WERI-Rb-1 (cell line): ENCODE measurements at regions not wholly inside any gene's neighbourhood (a gene's known extent, or its start where the extent isn't known, plus 50 kb on each side); places are given as distances from the start of the nearest gene placed in this dataset.

ENCODE experiments used
- DNase-seq: peaks from one replicate; pipeline ENCODE4 v3.0.0-alpha.2; 2020
- H3K27ac ChIP-seq: fragments of 250-450 bp; sonication (Bioruptor Pico); 2 replicates; pipeline ENCODE4 v1.5.1; 2020; ENCODE audit warnings: mild to moderate bottlenecking, moderate library complexity
- H3K27me3 ChIP-seq: fragments of 250-450 bp; sonication (Bioruptor Pico); 2 replicates; pipeline ENCODE4 v1.5.1; 2021; ENCODE audit warnings: mild to moderate bottlenecking, low read depth, moderate library complexity; ENCODE audit not compliant: insufficient read depth, severe bottlenecking
- H3K36me3 ChIP-seq: fragments of 250-450 bp; sonication (Bioruptor Pico); 2 replicates; pipeline ENCODE4 v1.5.1; 2020; ENCODE audit warnings: mild to moderate bottlenecking, moderate library complexity
- H3K4me3 ChIP-seq: 2 replicates; pipeline ENCODE4 v1.5.1; 2011; ENCODE audit warnings: low read depth, mild to moderate bottlenecking, control low read depth, low read length
- H3K9me3 ChIP-seq: fragments of 250-450 bp; sonication (Bioruptor Pico); 2 replicates; pipeline ENCODE4 v1.5.1; 2021; ENCODE audit warnings: mild to moderate bottlenecking, moderate library complexity; ENCODE audit not compliant: severe bottlenecking
- TF ChIP-seq, protein P1 (sequence below): IDR thresholded peaks from 2 replicates; pipeline ENCODE4 v1.5.1; 2011; ENCODE audit warnings: low read depth, mild to moderate bottlenecking, control low read depth, inconsistent platforms, low read length

DNA sequence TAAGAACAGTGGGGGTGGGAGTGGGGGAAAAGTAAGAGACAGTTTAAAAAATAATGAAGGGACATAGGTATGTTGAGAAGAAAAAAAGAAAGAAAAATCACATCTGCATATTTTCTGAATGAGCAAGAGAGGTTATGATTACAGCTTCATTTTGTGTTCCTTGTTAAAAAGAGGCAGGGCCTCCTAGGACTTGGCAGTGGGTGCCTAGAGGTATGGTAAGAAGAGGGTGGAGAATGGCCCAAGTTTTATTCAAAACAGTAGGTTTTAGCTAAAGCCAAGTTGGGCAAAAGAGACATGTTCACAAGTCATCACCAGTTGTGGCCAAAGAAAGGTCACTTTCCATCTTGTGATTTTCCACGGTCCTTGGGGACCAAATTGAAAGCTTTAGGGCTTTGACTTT, 643.4 kb downstream of the CCDC171 start:
- Histone ChIP-seq H3K9me3 (no peaks in the 10 kb centered on the region), H3K4me3 (no peak overlapping the region), H3K27me3 (no peaks in the 10 kb centered on the region), H3K27ac (no peak overlapping the region), H3K36me3 (no peaks in the 10 kb centered on the region)
- DNase-seq, result no peak
- TF ChIP-seq, protein P1, sequence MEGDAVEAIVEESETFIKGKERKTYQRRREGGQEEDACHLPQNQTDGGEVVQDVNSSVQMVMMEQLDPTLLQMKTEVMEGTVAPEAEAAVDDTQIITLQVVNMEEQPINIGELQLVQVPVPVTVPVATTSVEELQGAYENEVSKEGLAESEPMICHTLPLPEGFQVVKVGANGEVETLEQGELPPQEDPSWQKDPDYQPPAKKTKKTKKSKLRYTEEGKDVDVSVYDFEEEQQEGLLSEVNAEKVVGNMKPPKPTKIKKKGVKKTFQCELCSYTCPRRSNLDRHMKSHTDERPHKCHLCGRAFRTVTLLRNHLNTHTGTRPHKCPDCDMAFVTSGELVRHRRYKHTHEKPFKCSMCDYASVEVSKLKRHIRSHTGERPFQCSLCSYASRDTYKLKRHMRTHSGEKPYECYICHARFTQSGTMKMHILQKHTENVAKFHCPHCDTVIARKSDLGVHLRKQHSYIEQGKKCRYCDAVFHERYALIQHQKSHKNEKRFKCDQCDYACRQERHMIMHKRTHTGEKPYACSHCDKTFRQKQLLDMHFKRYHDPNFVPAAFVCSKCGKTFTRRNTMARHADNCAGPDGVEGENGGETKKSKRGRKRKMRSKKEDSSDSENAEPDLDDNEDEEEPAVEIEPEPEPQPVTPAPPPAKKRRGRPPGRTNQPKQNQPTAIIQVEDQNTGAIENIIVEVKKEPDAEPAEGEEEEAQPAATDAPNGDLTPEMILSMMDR, result no peak

- DNase-seq, result no peak
- Histone ChIP-seq H3K9me3 (no peaks in the 10 kb centered on the region), H3K27me3 (no peaks in the 10 kb centered on the region), H3K36me3 (no peaks in the 10 kb centered on the region), H3K27ac (no peak overlapping the region), H3K4me3 (no peak overlapping the region)
- TF ChIP-seq, protein P1, result no peak
Observed at GRCh38 chr9:16197578-16198370, 644.9 kb downstream of the CCDC171 start.

- no peak for DNase-seq
- no peaks in the 10 kb centered on the region for H3K27me3 ChIP-seq
- H3K27ac ChIP-seq, result no peak overlapping the region
- H3K4me3 ChIP-seq, result no peak overlapping the region
- no peaks in the 10 kb centered on the region for H3K9me3 ChIP-seq
- H3K36me3 ChIP-seq, result no peaks in the 10 kb centered on the region
- TF ChIP-seq, protein P1, result no peak
Observed at GRCh38 chr9:16198996-16199395, 646.2 kb downstream of the CCDC171 start.

DNA sequence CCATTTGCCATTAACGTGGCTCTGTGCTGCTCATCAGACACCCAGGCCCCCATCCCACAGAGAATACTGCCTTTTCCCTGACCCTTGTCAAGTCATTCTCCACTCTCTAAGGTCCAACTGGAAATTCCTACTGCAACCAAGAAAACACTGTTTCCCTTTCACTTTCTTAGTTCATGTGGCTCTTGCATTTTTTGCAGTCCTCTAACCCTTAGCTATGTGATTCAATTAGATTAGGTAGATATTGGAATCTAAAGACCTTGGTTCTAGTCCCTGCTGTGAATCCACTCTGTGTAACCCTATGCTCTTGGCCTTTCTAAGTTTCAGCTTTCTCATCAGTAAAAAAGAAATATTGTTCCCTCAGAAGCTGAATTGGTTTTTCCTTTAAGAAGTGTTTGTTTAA, 649.4 kb downstream of the CCDC171 start:
- no peaks in the 10 kb centered on the region for H3K36me3 ChIP-seq
- no peaks in the 10 kb centered on the region for H3K9me3 ChIP-seq
- no peaks in the 10 kb centered on the region for H3K27me3 ChIP-seq
- H3K4me3 ChIP-seq, result no peak overlapping the region
- no peak overlapping the region for H3K27ac ChIP-seq
- DNase-seq, result no peak
- TF ChIP-seq, protein P1, result no peak

- no peaks in the 10 kb centered on the region for H3K36me3 ChIP-seq
- TF ChIP-seq, protein P1, result no peak
- no peak for DNase-seq
- H3K9me3 ChIP-seq, result no peaks in the 10 kb centered on the region
- H3K27me3 ChIP-seq, result no peaks in the 10 kb centered on the region
- no peak overlapping the region for H3K4me3 ChIP-seq
- H3K27ac ChIP-seq, result no peak overlapping the region
Observed at GRCh38 chr9:16202914-16203728, 650.3 kb downstream of the CCDC171 start.
